Neuronal stem cell (in vitro differentiated cells): ENCODE measurements at regions not wholly inside any gene's neighbourhood (a gene's known extent, or its start where the extent isn't known, plus 50 kb on each side); places are given as distances from the start of the nearest gene placed in this dataset.
"Not testable (repeated sequence)": the region's sequence is repeated elsewhere in the genome, so short reads cannot be mapped to it uniquely, and the experiment has no call there.

Experiments
- DNase-seq: peaks from one replicate; pipeline ENCODE4 v3.0.0-alpha.2; 2013; ENCODE audit warnings: low spot score
- H2AFZ ChIP-seq: one replicate; pipeline ENCODE4 v1.6.1; 2013; ENCODE audit warnings: mild to moderate bottlenecking, low read length, inconsistent platforms
- H2AK5ac ChIP-seq: 2 replicates; pipeline ENCODE4 v1.6.1; 2013; ENCODE audit warnings: low read depth, mild to moderate bottlenecking, inconsistent platforms, low read length, moderate library complexity, mixed read lengths
- H2BK120ac ChIP-seq: 2 replicates; pipeline ENCODE4 v1.6.1; 2013; ENCODE audit warnings: low read depth, mild to moderate bottlenecking, inconsistent platforms, low read length, moderate library complexity, mixed read lengths
- H2BK12ac ChIP-seq: one replicate; pipeline ENCODE4 v1.6.1; 2013; ENCODE audit warnings: low read length, inconsistent platforms
- H2BK15ac ChIP-seq: 2 replicates; pipeline ENCODE4 v1.6.1; 2013; ENCODE audit warnings: mild to moderate bottlenecking, low read length, inconsistent platforms, mixed read lengths
- H2BK5ac ChIP-seq: one replicate; pipeline ENCODE4 v1.6.1; 2013; ENCODE audit warnings: inconsistent platforms, mild to moderate bottlenecking, low read length, moderate library complexity
- H3K14ac ChIP-seq: one replicate; pipeline ENCODE4 v1.6.1; 2013; ENCODE audit warnings: low read length, inconsistent platforms
- H3K18ac ChIP-seq: 2 replicates; pipeline ENCODE4 v1.6.1; 2013; ENCODE audit warnings: low read length, inconsistent platforms
- H3K23ac ChIP-seq: 2 replicates; pipeline ENCODE4 v1.6.1; 2013; ENCODE audit warnings: low read depth, mild to moderate bottlenecking, mixed read lengths, low read length, inconsistent platforms; ENCODE audit not compliant: poor library complexity
- H3K27ac ChIP-seq: replicated peaks from 3 replicates; pipeline ENCODE4 v1.5.1; 2013; ENCODE audit warnings: low read length, inconsistent platforms
- H3K27me3 ChIP-seq, 3 experiments: 2 replicates each; pipeline ENCODE4 v1.6.1; 2013; ENCODE audit warnings: low read length in 3 of 3, mild to moderate bottlenecking in 2 of 3, inconsistent platforms in 1 of 3, low read depth in 1 of 3, mixed read lengths in 1 of 3, moderate library complexity in 1 of 3; ENCODE audit not compliant: control insufficient read depth in 3 of 3, insufficient read depth in 3 of 3
- H3K36me3 ChIP-seq, 2 donors: replicated peaks in 1 of 2; 2 replicates each; pipeline ENCODE4 v1.6.1; 2013; ENCODE audit warnings: low read length in 2 of 2; ENCODE audit not compliant: control insufficient read depth in 2 of 2, insufficient read depth in 2 of 2
- H3K4ac ChIP-seq: 2 replicates; pipeline ENCODE4 v1.6.1; 2013; ENCODE audit warnings: inconsistent platforms, mild to moderate bottlenecking, low read length, moderate library complexity
- H3K4me1 ChIP-seq, 2 donors: 1 replicate in 1 of 2; 2 replicates in 1 of 2; pipeline ENCODE4 v1.6.1; 2013; ENCODE audit warnings: low read length in 2 of 2, low read depth in 1 of 2; ENCODE audit not compliant: control insufficient read depth in 2 of 2, insufficient read depth in 1 of 2
- H3K4me2 ChIP-seq: one replicate; pipeline ENCODE4 v1.6.1; 2013; ENCODE audit warnings: mild to moderate bottlenecking, low read length, inconsistent platforms; ENCODE audit not compliant: insufficient read depth, poor library complexity, severe bottlenecking
- H3K4me3 ChIP-seq, 2 donors: 2 replicates each; pipeline ENCODE4 v1.5.1; 2013; ENCODE audit warnings: low read length in 2 of 2, mild to moderate bottlenecking in 2 of 2, inconsistent platforms in 1 of 2, moderate library complexity in 1 of 2
- H3K79me1 ChIP-seq: one replicate; pipeline ENCODE4 v1.6.1; 2013; ENCODE audit warnings: low read depth, mild to moderate bottlenecking, inconsistent platforms, low read length, moderate library complexity
- H3K9ac ChIP-seq: one replicate; pipeline ENCODE4 v1.6.1; 2013; ENCODE audit warnings: mild to moderate bottlenecking, low read depth, low read length, inconsistent platforms; ENCODE audit not compliant: poor library complexity
- H3K9me3 ChIP-seq, 2 donors: replicated peaks in 1 of 2; 2 replicates each; pipeline versions ENCODE3 to v1.6.1; 2013; ENCODE audit warnings: low read length in 2 of 2, mild to moderate bottlenecking in 2 of 2, inconsistent platforms in 1 of 2, low read depth in 1 of 2, mixed read lengths in 1 of 2, moderate library complexity in 1 of 2; ENCODE audit not compliant: control insufficient read depth in 2 of 2, insufficient read depth in 1 of 2
- H4K8ac ChIP-seq: one replicate; pipeline ENCODE4 v1.6.1; 2013; ENCODE audit warnings: low read depth, mild to moderate bottlenecking, inconsistent platforms, low read length, moderate library complexity
- H4K91ac ChIP-seq: one replicate; pipeline ENCODE4 v1.6.1; 2013; ENCODE audit warnings: low read length, low read depth, mild to moderate bottlenecking, inconsistent platforms; ENCODE audit not compliant: poor library complexity
- WGBS, 2 donors: extraction: QIAGEN DNeasy Blood & Tissue Kit; methylation state at CpG; one replicate each; pipeline ENCODE4 v1.1.7; 2013; ENCODE audit warnings: missing lambda C conversion rate in 2 of 2, mixed read lengths in 1 of 2; ENCODE audit not compliant: insufficient read length in 2 of 2, insufficient replicate concordance in 1 of 2; ENCODE audit errors: extremely low coverage in 2 of 2; 5-methylcytosine and 5-hydroxymethylcytosine counted together

DNA sequence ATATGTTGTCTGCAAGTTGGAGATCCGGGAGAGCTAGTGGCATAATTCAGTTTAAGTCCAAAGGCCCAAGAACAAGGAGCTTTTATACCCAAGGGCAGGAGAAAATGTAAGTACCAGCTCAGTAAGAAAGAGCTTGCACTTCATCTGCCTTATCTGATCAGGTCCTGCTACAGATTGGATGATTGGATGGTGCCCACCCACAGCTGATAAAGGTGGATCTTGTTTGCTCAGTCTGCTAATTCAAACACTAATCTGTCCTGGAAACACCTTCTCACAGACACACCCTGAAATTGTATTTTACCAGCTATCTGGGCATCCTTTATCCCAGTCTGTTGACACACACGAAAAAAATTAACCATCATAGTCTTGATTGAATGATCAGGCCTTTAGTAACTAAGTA, 230.7 kb upstream of the SLC16A7 start:
- H3K9me3 ChIP-seq = no peaks in the 10 kb centered on the region
- no peak overlapping the region for H3K27ac ChIP-seq
- H3K4me2 ChIP-seq = no peak overlapping the region
- no peak overlapping the region for H3K9ac ChIP-seq
- no peak overlapping the region for H2AFZ ChIP-seq
- no peak overlapping the region for H4K91ac ChIP-seq
- no peak overlapping the region for H2BK120ac ChIP-seq
- H3K79me1 ChIP-seq = no peaks in the 10 kb centered on the region
- no peak overlapping the region for H2BK12ac ChIP-seq
- WGBS, 2 donors = no CpG with 5 or more reads among the region's 2 CpGs
- H3K27me3 ChIP-seq = no peaks in the 10 kb centered on the region
- H3K36me3 ChIP-seq = no peaks in the 10 kb centered on the region
- H3K4ac ChIP-seq = no peak overlapping the region
- no peak overlapping the region for H3K14ac ChIP-seq
- H3K23ac ChIP-seq = no peak overlapping the region
- H2BK15ac ChIP-seq = no peak overlapping the region
- no peak overlapping the region for H3K4me3 ChIP-seq
- no peak overlapping the region for H2BK5ac ChIP-seq
- H4K8ac ChIP-seq = no peak overlapping the region
- no peak overlapping the region for H2AK5ac ChIP-seq
- H3K4me1 ChIP-seq = no peaks in the 10 kb centered on the region
- DNase-seq = no peak
- H3K18ac ChIP-seq = no peak overlapping the region

DNA sequence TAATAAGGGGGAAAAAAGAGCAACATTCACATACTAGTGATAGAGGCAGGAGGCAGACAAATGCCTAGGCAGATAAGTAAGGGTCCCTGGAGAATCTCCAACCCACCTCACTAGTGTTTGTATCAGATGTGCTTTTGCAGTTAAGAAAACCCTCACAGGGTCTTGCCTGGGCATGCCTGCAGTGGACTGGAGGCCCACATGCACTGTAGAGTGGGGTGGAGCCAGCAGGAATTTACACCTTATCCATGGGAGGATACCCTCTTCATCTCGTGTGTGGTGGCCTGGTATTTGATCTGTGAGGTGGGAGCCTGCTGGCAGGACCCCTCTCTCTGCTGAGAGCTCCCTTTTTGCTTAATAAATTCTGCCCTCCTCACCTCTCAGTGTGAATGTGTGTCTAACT, 238.0 kb upstream of the SLC16A7 start:
- Histone ChIP-seq H3K36me3 (no peaks in the 10 kb centered on the region), H3K18ac (no peak overlapping the region), H2AFZ (peak overlapping the region; percentile 83), H2BK12ac (no peak overlapping the region), H3K23ac (no peak overlapping the region), H3K79me1 (no peaks in the 10 kb centered on the region), H3K4me1 (peaks cover 2 to 3% of the 10 kb centered on the region in 2 donors), H2BK15ac (no peak overlapping the region), H3K9ac (no peak overlapping the region), H4K91ac (no peak overlapping the region), H3K4me3 (no peak overlapping the region), H3K9me3 (no peaks in the 10 kb centered on the region), H3K14ac (no peak overlapping the region), H3K27me3 (no peaks in the 10 kb centered on the region), H4K8ac (no peak overlapping the region), H3K4me2 (no peak overlapping the region), H2BK120ac (no peak overlapping the region), H2BK5ac (peak overlapping the region; percentile 10), H3K4ac (no peak overlapping the region), H3K27ac (no peak overlapping the region), H2AK5ac (no peak overlapping the region)
- no peak for DNase-seq
- no CpG with 5 or more reads among the region's 1 CpG for WGBS, 2 donors

DNA sequence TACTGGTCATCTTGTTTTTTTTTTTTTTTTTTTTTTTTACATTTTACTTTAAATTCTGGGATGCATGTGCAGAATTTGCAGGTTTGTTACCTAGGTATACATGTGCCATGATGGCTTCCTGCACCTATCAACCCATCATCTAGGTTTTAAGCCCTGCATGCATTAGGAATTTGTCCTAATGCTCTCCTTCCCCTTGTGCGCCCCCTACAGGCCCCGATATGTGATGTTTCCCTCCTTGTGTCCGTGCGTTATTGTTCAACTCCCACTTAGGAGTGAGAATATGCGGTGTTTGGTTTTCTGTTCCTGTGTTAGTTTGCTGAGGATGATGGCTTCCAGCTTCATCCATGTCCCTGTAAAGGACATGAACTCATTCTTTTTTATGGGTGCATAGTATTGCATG, 249.6 kb upstream of the SLC16A7 start:
- not testable (repeated sequence) for H2BK120ac ChIP-seq, H3K9ac ChIP-seq, H2AK5ac ChIP-seq, DNase-seq, H3K4ac ChIP-seq, H2BK12ac ChIP-seq, H3K36me3 ChIP-seq, H3K14ac ChIP-seq, H3K9me3 ChIP-seq, H3K4me2 ChIP-seq, H3K27ac ChIP-seq, H2AFZ ChIP-seq, H3K23ac ChIP-seq, H4K8ac ChIP-seq, H3K18ac ChIP-seq, H3K79me1 ChIP-seq, H3K4me3 ChIP-seq, H3K4me1 ChIP-seq, H2BK15ac ChIP-seq, H2BK5ac ChIP-seq, H4K91ac ChIP-seq, H3K27me3 ChIP-seq
- no CpG with 5 or more reads among the region's 5 CpGs for WGBS, 2 donors

- Histone ChIP-seq H2AFZ (no peak overlapping the region), H3K4me1 (no peaks in the 10 kb centered on the region), H2BK5ac (no peak overlapping the region), H3K79me1 (no peaks in the 10 kb centered on the region), H3K14ac (no peak overlapping the region), H4K91ac (no peak overlapping the region), H4K8ac (no peak overlapping the region), H3K27ac (no peak overlapping the region), H3K23ac (no peak overlapping the region), H3K9ac (no peak overlapping the region), H3K4ac (no peak overlapping the region), H2AK5ac (no peak overlapping the region), H3K4me2 (no peak overlapping the region), H2BK15ac (no peak overlapping the region), H2BK12ac (no peak overlapping the region), H3K27me3 (no peaks in the 10 kb centered on the region), H3K9me3 (no peaks in the 10 kb centered on the region), H3K4me3 (no peak overlapping the region), H3K18ac (no peak overlapping the region), H2BK120ac (no peak overlapping the region), H3K36me3 (no peaks in the 10 kb centered on the region)
- no peak for DNase-seq
- no CpG with 5 or more reads among the region's 4 CpGs for WGBS, 2 donors
Observed at GRCh38 chr12:59345406-59345805, 250.4 kb upstream of the SLC16A7 start.
